Stimulated activated CD4-positive, alpha-beta T cell treated with anti-CD3 and anti-CD28 coated beads, Interleukin-1b, Interleukin-23, amount 100 ng/mL, for 24 hours (primary cell): ENCODE measurements at regions not wholly inside any gene's neighbourhood (a gene's known extent, or its start where the extent isn't known, plus 50 kb on each side); places are given as distances from the start of the nearest gene placed in this dataset.
A peak's percentile ranks its signal among the peaks of the same experiment; 100 is the strongest.

Source experiments
- DNase-seq, 4 experiments: peaks; one replicate each; pipeline ENCODE4 v3.0.0-alpha.2; 2020; ENCODE audit warnings: low read depth in 4 of 4, low spot score in 1 of 4

GRCh38 chr2:8281950-8282857 lies 399.7 kb upstream of the ID2 start:
- no peak for DNase-seq

GRCh38 chr2:8282858-8283252 lies 399.0 kb upstream of the ID2 start:
- DNase-seq: no peak

- no peak for DNase-seq
Measured at GRCh38 chr2:8285081-8285480, 396.8 kb upstream of the ID2 start.

- DNase-seq: no peak
Measured at GRCh38 chr2:8285898-8286297, 396.0 kb upstream of the ID2 start.

GRCh38 chr2:8288206-8288605 lies 393.6 kb upstream of the ID2 start:
- DNase-seq: no peak

GRCh38 chr2:8289111-8289510 lies 392.7 kb upstream of the ID2 start:
- DNase-seq: no peak

- no peak for DNase-seq
Measured at GRCh38 chr2:8290771-8291352, 391.0 kb upstream of the ID2 start.

GRCh38 chr2:8296306-8296705 lies 385.6 kb upstream of the ID2 start:
- DNase-seq: peak in 1 of 4 experiments; percentile 23

GRCh38 chr2:8297376-8298231 lies 384.3 kb upstream of the ID2 start:
- DNase-seq: no peak

GRCh38 chr2:8298783-8299182 lies 383.1 kb upstream of the ID2 start:
- DNase-seq: no peak

- DNase-seq: no peak
Measured at GRCh38 chr2:8300216-8300615, 381.6 kb upstream of the ID2 start.

GRCh38 chr2:8300905-8301304 lies 381.0 kb upstream of the ID2 start:
- no peak for DNase-seq

- peak in 3 of 4 experiments; percentile 17 to 55 (median 23) for DNase-seq
Measured at GRCh38 chr2:8303322-8303832, 378.5 kb upstream of the ID2 start.

- no peak for DNase-seq
Measured at GRCh38 chr2:8304821-8305766, 376.8 kb upstream of the ID2 start.

GRCh38 chr2:8306530-8307351 lies 375.1 kb upstream of the ID2 start:
- DNase-seq: no peak

- no peak for DNase-seq
Measured at GRCh38 chr2:8307606-8308180, 374.2 kb upstream of the ID2 start.

GRCh38 chr2:8309131-8309530 lies 372.7 kb upstream of the ID2 start:
- no peak for DNase-seq

- DNase-seq: peak in 1 of 4 experiments; percentile 34
Measured at GRCh38 chr2:8310557-8311455, 371.1 kb upstream of the ID2 start.
